ENCODE measurements at regions not wholly inside any gene's neighbourhood (a gene's known extent, or its start where the extent isn't known, plus 50 kb on each side); places are given as distances from the start of the nearest gene placed in this dataset.

- TF ChIP-seq, protein P1, sequence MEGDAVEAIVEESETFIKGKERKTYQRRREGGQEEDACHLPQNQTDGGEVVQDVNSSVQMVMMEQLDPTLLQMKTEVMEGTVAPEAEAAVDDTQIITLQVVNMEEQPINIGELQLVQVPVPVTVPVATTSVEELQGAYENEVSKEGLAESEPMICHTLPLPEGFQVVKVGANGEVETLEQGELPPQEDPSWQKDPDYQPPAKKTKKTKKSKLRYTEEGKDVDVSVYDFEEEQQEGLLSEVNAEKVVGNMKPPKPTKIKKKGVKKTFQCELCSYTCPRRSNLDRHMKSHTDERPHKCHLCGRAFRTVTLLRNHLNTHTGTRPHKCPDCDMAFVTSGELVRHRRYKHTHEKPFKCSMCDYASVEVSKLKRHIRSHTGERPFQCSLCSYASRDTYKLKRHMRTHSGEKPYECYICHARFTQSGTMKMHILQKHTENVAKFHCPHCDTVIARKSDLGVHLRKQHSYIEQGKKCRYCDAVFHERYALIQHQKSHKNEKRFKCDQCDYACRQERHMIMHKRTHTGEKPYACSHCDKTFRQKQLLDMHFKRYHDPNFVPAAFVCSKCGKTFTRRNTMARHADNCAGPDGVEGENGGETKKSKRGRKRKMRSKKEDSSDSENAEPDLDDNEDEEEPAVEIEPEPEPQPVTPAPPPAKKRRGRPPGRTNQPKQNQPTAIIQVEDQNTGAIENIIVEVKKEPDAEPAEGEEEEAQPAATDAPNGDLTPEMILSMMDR (IDR thresholded peaks at IDR 0.05), result no peak
- TF ChIP-seq POLR2A (IDR thresholded peaks at IDR 0.05) (no peak), POLR2AphosphoS5 (IDR thresholded peaks at IDR 0.05; ENCODE audit: insufficient read depth in 1 of 2, low read depth in 1 of 2) (no peak)
Measured at GRCh38 chr6:22133357-22133756, 163.5 kb downstream of the PRL start.
